ENCODE measurements at regions not wholly inside any gene's neighbourhood (a gene's known extent, or its start where the extent isn't known, plus 50 kb on each side); places are given as distances from the start of the nearest gene placed in this dataset.

- CTCF ChIA-PET, result no interaction called here
- intact Hi-C loops (cut with micrococcal nuclease; ENCODE audit: unreplicated experiment), result no loop called here
- BruUV-seq (replicated peaks), result no TSS peak
- Mint-ChIP-seq H3K36me3 (ENCODE audit: insufficient read depth, unreplicated experiment) (no peaks in the 10 kb centered on the region), H3K9me3 (ENCODE audit: low read depth, unreplicated experiment) (no peaks in the 10 kb centered on the region), H3K4me1 (ENCODE audit: low read depth, unreplicated experiment) (no peaks in the 10 kb centered on the region), H3K4me3 (ENCODE audit: low read depth, unreplicated experiment) (no peak overlapping the region), H3K27ac (ENCODE audit: unreplicated experiment) (no peak overlapping the region), H3K27me3 (ENCODE audit: unreplicated experiment) (peaks cover 100% of the 10 kb centered on the region)
- no peak for DNase-seq
- TF ChIP-seq, protein P1, sequence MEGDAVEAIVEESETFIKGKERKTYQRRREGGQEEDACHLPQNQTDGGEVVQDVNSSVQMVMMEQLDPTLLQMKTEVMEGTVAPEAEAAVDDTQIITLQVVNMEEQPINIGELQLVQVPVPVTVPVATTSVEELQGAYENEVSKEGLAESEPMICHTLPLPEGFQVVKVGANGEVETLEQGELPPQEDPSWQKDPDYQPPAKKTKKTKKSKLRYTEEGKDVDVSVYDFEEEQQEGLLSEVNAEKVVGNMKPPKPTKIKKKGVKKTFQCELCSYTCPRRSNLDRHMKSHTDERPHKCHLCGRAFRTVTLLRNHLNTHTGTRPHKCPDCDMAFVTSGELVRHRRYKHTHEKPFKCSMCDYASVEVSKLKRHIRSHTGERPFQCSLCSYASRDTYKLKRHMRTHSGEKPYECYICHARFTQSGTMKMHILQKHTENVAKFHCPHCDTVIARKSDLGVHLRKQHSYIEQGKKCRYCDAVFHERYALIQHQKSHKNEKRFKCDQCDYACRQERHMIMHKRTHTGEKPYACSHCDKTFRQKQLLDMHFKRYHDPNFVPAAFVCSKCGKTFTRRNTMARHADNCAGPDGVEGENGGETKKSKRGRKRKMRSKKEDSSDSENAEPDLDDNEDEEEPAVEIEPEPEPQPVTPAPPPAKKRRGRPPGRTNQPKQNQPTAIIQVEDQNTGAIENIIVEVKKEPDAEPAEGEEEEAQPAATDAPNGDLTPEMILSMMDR (IDR thresholded peaks at IDR 0.05; ENCODE audit: unreplicated experiment), result no peak
Observed at GRCh38 chr20:40806929-40807820, 118.1 kb upstream of the MAFB start.

DNA sequence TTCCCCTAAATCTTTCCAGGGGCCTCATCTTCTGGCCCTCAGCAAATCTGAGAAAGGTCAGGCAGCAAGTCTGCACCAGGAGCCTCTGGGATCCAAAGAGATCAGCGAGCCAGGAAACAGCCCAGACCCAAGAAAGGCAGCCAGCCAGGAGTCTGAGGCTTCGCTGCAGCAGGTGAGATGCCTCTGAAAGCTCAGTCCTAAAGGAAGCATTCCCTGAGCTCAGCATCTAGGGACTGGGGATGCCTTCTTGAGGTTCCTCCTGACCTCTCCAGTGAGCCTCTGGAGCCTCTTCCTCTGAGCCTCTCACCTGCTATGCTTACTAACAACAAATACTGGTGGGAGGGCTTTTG lies 118.8 kb upstream of the MAFB start:
- Mint-ChIP-seq H3K27me3 (ENCODE audit: unreplicated experiment) (peaks cover 100% of the 10 kb centered on the region), H3K27ac (ENCODE audit: unreplicated experiment) (no peak overlapping the region), H3K4me3 (ENCODE audit: low read depth, unreplicated experiment) (no peak overlapping the region), H3K36me3 (ENCODE audit: insufficient read depth, unreplicated experiment) (no peaks in the 10 kb centered on the region), H3K9me3 (ENCODE audit: low read depth, unreplicated experiment) (no peaks in the 10 kb centered on the region), H3K4me1 (ENCODE audit: low read depth, unreplicated experiment) (no peaks in the 10 kb centered on the region)
- TF ChIP-seq, protein P1 (IDR thresholded peaks at IDR 0.05; ENCODE audit: unreplicated experiment), result no peak
- CTCF ChIA-PET, result no interaction called here
- no peak for DNase-seq
- intact Hi-C loops (cut with micrococcal nuclease; ENCODE audit: unreplicated experiment), result no loop called here
- no TSS peak for BruUV-seq (replicated peaks)

GRCh38 chr20:40808936-40809335 lies 119.9 kb upstream of the MAFB start:
- intact Hi-C loops (cut with micrococcal nuclease; ENCODE audit: unreplicated experiment), result no loop called here
- DNase-seq, result no peak
- H3K4me3 Mint-ChIP-seq (ENCODE audit: low read depth, unreplicated experiment), result no peak overlapping the region
- BruUV-seq (replicated peaks), result no TSS peak
- H3K36me3 Mint-ChIP-seq (ENCODE audit: insufficient read depth, unreplicated experiment), result no peaks in the 10 kb centered on the region
- CTCF ChIA-PET, result no interaction called here
- H3K9me3 Mint-ChIP-seq (ENCODE audit: low read depth, unreplicated experiment), result no peaks in the 10 kb centered on the region
- TF ChIP-seq, protein P1 (IDR thresholded peaks at IDR 0.05; ENCODE audit: unreplicated experiment), result no peak
- no peak overlapping the region for H3K27ac Mint-ChIP-seq (ENCODE audit: unreplicated experiment)
- no peaks in the 10 kb centered on the region for H3K4me1 Mint-ChIP-seq (ENCODE audit: low read depth, unreplicated experiment)
- H3K27me3 Mint-ChIP-seq (ENCODE audit: unreplicated experiment), result peaks cover 100% of the 10 kb centered on the region

- Mint-ChIP-seq H3K27me3 (ENCODE audit: unreplicated experiment) (peaks cover 100% of the 10 kb centered on the region), H3K36me3 (ENCODE audit: insufficient read depth, unreplicated experiment) (no peaks in the 10 kb centered on the region), H3K4me3 (ENCODE audit: low read depth, unreplicated experiment) (no peak overlapping the region), H3K27ac (ENCODE audit: unreplicated experiment) (no peak overlapping the region), H3K9me3 (ENCODE audit: low read depth, unreplicated experiment) (no peaks in the 10 kb centered on the region), H3K4me1 (ENCODE audit: low read depth, unreplicated experiment) (no peaks in the 10 kb centered on the region)
- no peak for DNase-seq
- intact Hi-C loops (cut with micrococcal nuclease; ENCODE audit: unreplicated experiment), result no loop called here
- TF ChIP-seq, protein P1 (IDR thresholded peaks at IDR 0.05; ENCODE audit: unreplicated experiment), result no peak
- BruUV-seq (replicated peaks), result no TSS peak
- CTCF ChIA-PET, result no interaction called here
Observed at GRCh38 chr20:40809361-40809760, 120.3 kb upstream of the MAFB start.

Data from Calu3 (cell line).